Muscle of leg (tissue), 3 donors: ENCODE measurements at regions not wholly inside any gene's neighbourhood (a gene's known extent, or its start where the extent isn't known, plus 50 kb on each side); places are given as distances from the start of the nearest gene placed in this dataset.

Experiments
- DNase-seq: peaks from one replicate; pipeline ENCODE4 v3.0.0; 2013
- H3K27ac ChIP-seq: one replicate; pipeline ENCODE4 v1.5.1; 2013; ENCODE audit warnings: mild to moderate bottlenecking, low read length, control low read depth
- H3K27me3 ChIP-seq: one replicate; pipeline ENCODE4 v1.6.1; 2013; ENCODE audit warnings: low read length; ENCODE audit not compliant: control insufficient read depth, insufficient read depth
- H3K36me3 ChIP-seq: one replicate; pipeline ENCODE4 v1.6.1; 2013; ENCODE audit warnings: low read length; ENCODE audit not compliant: control insufficient read depth, insufficient read depth
- H3K4me1 ChIP-seq: one replicate; pipeline ENCODE4 v1.6.1; 2013; ENCODE audit warnings: low read length; ENCODE audit not compliant: control insufficient read depth, insufficient read depth
- H3K4me3 ChIP-seq: one replicate; pipeline ENCODE4 v1.5.1; 2013; ENCODE audit warnings: low read length, control low read depth
- H3K9me3 ChIP-seq: replicated peaks from 2 replicates; pipeline ENCODE4 v1.6.1; 2013; ENCODE audit warnings: low read depth, low read length; ENCODE audit not compliant: control insufficient read depth
- WGBS: methylation state at CpG from one replicate; pipeline ENCODE4 v1.1.5; 2013; ENCODE audit warnings: missing lambda C conversion rate; ENCODE audit not compliant: insufficient coverage; 5-methylcytosine and 5-hydroxymethylcytosine counted together

DNA sequence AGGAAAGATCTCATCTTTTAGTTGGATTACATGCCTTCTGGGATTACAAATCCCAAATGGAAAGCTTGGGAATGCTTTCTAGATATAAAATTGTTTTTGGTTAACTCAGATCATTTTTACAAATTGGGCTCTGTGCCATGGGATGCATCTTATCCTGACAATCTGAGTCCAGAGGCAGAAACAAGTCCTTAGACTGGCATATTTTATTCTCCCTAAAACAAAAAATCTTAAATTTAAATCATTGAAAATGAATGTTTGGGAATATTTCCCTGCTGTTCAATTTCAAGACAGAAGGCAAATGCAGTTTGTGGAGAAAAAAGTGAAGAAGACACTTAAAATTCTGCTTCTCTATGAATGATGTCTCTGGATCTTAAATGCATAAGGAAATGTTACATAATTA lies 456.6 kb upstream of the GOT2 start:
- Histone ChIP-seq H3K9me3 (no peaks in the 10 kb centered on the region), H3K27me3 (no peaks in the 10 kb centered on the region), H3K36me3 (no peaks in the 10 kb centered on the region), H3K27ac (no peak overlapping the region), H3K4me1 (no peaks in the 10 kb centered on the region), H3K4me3 (no peak overlapping the region)
- no peak for DNase-seq

DNA sequence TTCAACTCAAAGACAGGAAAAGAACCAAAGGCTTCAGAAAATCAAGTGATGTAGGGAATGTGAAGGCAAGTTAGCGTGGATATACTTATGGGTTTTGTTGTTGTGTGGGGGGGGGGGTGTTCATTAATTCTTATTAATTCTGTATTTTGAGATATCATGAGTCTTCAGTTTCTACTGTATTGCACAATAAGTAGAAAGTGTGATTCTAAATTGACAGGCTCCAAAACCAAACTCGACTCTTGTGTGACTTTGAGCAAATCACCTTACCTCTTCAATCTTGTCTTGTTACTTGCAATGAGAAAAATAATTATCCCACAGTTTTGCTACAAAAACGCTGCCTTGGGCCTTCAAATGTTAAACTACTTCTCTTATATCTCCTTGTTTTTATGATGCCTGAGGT lies 453.9 kb upstream of the GOT2 start:
- no peak overlapping the region for H3K4me3 ChIP-seq
- no peak for DNase-seq
- H3K36me3 ChIP-seq, result no peaks in the 10 kb centered on the region
- no CpG with 5 or more reads among the region's 3 CpGs for WGBS
- no peaks in the 10 kb centered on the region for H3K9me3 ChIP-seq
- no peak overlapping the region for H3K27ac ChIP-seq
- H3K4me1 ChIP-seq, result no peaks in the 10 kb centered on the region
- H3K27me3 ChIP-seq, result no peaks in the 10 kb centered on the region

DNA sequence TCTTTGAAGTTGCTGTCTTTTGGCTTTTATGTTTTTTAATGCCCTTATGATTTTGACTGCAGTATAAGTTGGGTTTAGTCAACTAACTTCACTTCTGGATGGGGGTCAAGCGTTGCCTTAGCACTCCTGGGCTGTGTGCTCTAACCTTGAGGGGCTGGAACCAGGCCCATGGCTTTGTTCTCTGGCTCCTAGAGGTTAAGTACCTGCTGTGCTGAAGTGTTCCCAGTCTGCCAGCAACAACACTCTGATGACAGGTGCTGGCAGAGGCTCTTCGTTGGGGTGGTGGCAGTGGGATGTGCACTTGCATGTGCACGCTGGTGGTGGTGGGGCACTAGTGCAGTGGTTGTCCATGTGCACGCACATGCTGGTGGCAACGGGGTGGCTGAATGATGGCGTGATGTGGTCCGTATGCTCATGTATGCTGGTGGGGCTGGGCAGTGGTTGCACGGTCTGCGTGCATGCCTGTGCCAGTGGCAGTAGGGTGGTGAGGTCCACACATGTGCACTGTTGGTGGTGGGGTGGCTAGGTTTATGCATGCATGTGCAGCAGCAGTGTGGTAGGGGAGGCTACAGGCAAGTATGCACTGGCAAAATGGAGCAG lies 447.8 kb upstream of the GOT2 start:
- Histone ChIP-seq H3K4me1 (no peaks in the 10 kb centered on the region), H3K4me3 (no peak overlapping the region), H3K27me3 (no peaks in the 10 kb centered on the region), H3K36me3 (no peaks in the 10 kb centered on the region), H3K9me3 (no peaks in the 10 kb centered on the region), H3K27ac (no peak overlapping the region)
- no peak for DNase-seq
- WGBS, result 95% methylated on average over 9 of the region's 9 CpGs

DNA sequence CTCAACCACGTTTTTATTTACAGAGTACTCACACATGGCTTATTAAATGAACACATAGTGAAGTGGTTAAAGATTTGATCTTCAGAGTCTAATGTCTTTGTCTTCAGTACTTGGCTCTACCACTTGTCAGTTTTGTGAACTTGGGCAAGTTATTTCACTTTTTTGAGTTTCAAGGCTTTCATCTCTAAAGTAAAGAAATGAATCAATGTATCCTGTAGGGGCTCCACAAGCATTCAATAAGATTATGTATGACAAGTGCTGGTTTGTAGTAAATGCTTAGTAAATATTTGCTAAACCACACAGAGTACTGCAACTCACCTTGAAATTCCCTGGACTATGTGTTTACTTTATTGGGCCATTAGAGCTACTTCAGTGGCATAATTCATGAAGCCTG lies 446.0 kb upstream of the GOT2 start:
- no peak overlapping the region for H3K4me3 ChIP-seq
- H3K4me1 ChIP-seq, result no peaks in the 10 kb centered on the region
- WGBS, result no CpG with 5 or more reads among the region's 1 CpG
- no peak overlapping the region for H3K27ac ChIP-seq
- no peaks in the 10 kb centered on the region for H3K9me3 ChIP-seq
- DNase-seq, result no peak
- no peaks in the 10 kb centered on the region for H3K36me3 ChIP-seq
- no peaks in the 10 kb centered on the region for H3K27me3 ChIP-seq

DNA sequence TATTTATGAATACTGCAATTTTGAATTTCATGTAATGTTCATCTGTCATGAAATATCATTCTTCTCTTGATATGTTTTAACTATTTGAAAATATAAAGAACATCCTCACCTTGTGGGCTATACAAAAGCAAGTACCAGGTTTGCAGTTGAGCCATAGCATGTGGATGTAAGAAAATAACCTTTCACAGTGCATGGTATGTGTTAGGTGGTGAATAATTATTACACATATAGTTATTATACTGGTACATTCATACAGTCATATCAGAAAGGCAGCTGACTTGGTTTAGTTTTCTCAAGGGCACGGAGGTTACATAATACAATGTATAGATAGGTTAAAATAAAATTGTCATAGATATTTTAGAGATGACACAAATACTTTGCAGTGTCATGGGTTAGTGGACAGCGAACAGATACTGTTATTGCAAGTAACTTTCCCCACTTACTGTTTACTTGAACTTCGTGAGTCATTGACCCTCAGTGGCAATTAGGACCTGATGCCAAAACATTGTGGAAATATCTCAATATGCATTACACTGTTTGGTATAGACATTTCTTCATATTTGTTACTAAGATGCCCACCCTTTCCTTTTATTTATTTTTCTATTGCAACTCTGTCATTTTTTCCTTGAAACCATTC lies 445.4 kb upstream of the GOT2 start:
- no peaks in the 10 kb centered on the region for H3K27me3 ChIP-seq
- H3K4me3 ChIP-seq, result no peak overlapping the region
- no peaks in the 10 kb centered on the region for H3K4me1 ChIP-seq
- no peaks in the 10 kb centered on the region for H3K9me3 ChIP-seq
- H3K36me3 ChIP-seq, result no peaks in the 10 kb centered on the region
- WGBS, result no CpG with 5 or more reads among the region's 3 CpGs
- DNase-seq, result no peak
- no peak overlapping the region for H3K27ac ChIP-seq

DNA sequence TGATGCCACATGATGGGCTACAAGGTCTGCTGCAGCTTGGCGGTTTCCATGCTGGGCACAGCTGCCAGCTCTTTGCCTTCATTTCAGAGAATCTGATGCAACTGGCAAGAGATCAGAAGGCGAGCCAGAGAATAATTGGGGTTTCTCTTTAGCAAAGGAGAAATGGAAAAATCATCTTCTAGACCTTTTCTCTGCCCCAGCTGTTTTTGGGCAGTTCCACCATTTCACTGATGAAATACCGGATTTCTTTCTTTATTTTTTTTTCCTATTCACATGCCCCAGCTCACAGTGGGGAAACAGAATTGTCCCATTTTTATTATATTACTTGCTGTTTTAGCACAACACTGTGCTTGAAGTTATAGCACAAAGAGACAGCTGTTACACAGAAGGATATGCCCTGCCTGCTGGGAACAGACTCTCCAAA lies 439.3 kb upstream of the GOT2 start:
- no CpG with 5 or more reads among the region's 3 CpGs for WGBS
- Histone ChIP-seq H3K27ac (no peak overlapping the region), H3K4me3 (no peak overlapping the region), H3K9me3 (no peaks in the 10 kb centered on the region), H3K36me3 (no peaks in the 10 kb centered on the region), H3K27me3 (no peaks in the 10 kb centered on the region), H3K4me1 (no peaks in the 10 kb centered on the region)
- peak; percentile 39 for DNase-seq

DNA sequence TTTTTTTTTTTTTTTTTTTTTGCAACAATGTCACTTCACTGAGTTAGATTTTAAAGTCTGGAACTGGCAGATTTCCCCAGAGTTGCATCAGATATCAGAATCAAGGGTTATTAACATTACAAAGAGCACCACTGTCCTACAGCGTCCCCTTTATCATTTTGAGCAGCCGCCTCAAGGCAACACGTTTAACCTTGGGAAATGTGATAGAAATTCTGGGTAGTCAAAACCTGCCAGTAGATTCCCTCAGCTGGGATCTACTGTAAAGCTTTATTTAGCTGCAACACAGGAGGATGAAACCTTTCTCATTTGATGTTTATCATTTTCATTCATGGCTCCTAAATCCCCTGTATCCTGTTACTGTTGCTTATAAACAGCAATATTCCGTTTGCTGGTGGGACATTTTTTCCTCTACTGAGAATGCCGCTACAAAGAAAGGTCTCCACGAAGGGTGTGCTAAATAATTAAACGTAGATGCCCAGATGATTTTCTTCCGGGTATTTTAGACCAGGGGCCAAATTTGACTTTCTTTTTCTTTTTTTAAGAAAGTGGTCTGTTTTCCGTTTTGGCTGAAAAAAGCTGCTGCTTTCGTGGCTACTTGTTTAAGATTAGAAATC lies 436.1 kb upstream of the GOT2 start:
- Histone ChIP-seq H3K4me1 (peaks cover 3% of the 10 kb centered on the region), H3K36me3 (no peaks in the 10 kb centered on the region), H3K27ac (no peak overlapping the region), H3K9me3 (no peaks in the 10 kb centered on the region), H3K4me3 (no peak overlapping the region), H3K27me3 (no peaks in the 10 kb centered on the region)
- 26% methylated on average over 6 of the region's 10 CpGs for WGBS
- peak; percentile 3 for DNase-seq

DNA sequence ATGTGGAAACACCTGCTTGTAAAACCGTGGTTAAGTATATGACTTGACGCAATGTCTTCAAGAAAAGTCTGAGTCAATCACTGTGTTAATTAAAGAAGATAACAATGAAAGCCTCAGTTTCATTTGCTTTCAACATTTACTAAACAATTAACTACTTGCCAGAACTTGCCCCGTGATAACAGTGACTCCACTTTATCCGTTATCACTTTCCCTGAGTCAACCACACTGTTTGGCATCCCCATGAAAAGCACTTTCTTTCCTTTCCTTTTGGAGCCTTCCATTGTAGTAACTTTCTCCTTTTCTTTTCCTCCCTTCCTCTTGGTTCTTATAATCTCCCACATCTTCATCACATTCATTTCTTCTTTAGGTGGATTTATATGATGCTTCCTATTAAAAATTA lies 435.1 kb upstream of the GOT2 start:
- DNase-seq, result no peak

DNA sequence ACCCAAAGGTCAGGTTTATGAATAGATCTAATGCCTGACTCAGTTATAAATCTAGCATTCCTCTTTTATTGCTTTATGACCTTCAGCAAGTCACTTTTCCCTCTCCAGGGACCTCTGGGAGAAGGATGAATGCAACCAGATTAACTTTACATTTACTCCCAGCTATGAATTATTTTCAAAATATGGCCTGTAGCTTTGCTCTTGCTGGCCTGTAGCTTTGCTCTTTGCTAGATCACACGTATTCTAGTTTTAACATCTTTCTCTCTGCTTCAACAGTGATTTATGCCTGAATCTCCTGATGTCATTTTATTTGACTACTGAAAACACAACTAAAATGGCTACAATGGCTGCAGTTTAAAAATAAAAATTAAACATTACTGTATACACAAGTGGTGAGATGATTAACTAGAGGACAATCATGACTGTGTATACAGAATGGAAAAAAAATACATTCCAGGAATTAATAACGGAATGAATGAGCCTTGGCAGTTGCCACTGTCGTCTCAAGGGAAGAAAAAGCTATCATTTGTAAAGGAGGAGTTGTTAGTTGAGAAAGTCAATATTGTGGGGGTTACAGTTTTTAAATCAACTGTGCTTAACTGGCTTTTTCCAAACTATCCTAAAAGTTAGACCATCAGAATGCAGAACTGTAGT lies 434.5 kb upstream of the GOT2 start:
- no peak overlapping the region for H3K4me3 ChIP-seq
- 17% methylated on average over 1 of the region's 3 CpGs for WGBS
- H3K36me3 ChIP-seq, result no peaks in the 10 kb centered on the region
- peaks cover 3% of the 10 kb centered on the region for H3K4me1 ChIP-seq
- DNase-seq, result peak; percentile 42
- no peaks in the 10 kb centered on the region for H3K27me3 ChIP-seq
- H3K9me3 ChIP-seq, result no peaks in the 10 kb centered on the region
- H3K27ac ChIP-seq, result no peak overlapping the region

More for the DNA sequence above, 435.1 kb upstream of the GOT2 start:
- H3K4me3 ChIP-seq, result no peak overlapping the region
- H3K27ac ChIP-seq, result no peak overlapping the region
- H3K27me3 ChIP-seq, result no peaks in the 10 kb centered on the region
- 56% methylated on average over 2 of the region's 4 CpGs for WGBS
- H3K36me3 ChIP-seq, result no peaks in the 10 kb centered on the region
- no peaks in the 10 kb centered on the region for H3K9me3 ChIP-seq
- H3K4me1 ChIP-seq, result peaks cover 3% of the 10 kb centered on the region

DNA sequence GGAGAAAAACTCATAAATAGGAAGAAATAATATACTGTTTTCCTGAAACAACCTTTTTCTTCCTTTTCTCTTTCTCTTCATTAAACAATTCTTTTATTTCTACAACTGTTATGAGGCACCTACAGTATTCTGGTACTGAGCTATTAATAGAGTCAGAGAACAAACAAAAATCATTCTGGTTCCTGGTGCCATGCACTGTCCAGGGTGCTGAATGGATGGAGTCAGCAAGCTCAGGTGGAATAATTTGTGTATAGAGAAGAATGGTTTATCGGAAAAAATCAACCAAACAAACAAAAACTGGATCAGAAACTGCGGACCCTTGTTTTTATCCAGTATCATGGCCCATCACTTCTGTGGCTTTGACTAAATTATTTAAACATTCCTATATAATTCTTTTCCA lies 430.3 kb upstream of the GOT2 start:
- H3K4me1 ChIP-seq, result peaks cover 3% of the 10 kb centered on the region
- peak; percentile 43 for DNase-seq
- no peak overlapping the region for H3K4me3 ChIP-seq
- WGBS, result no CpG with 5 or more reads among the region's 2 CpGs
- H3K36me3 ChIP-seq, result no peaks in the 10 kb centered on the region
- no peak overlapping the region for H3K27ac ChIP-seq
- no peaks in the 10 kb centered on the region for H3K27me3 ChIP-seq
- no peaks in the 10 kb centered on the region for H3K9me3 ChIP-seq
